ENCODE measurements at regions not wholly inside any gene's neighbourhood (a gene's known extent, or its start where the extent isn't known, plus 50 kb on each side); places are given as distances from the start of the nearest gene placed in this dataset.
"Not testable (repeated sequence)": the region's sequence is repeated elsewhere in the genome, so short reads cannot be mapped to it uniquely, and the experiment has no call there.

GRCh38 chr9:7338586-7339281 lies 460.8 kb downstream of the DMAC1 start:
- DNase-seq = no peak

DNA sequence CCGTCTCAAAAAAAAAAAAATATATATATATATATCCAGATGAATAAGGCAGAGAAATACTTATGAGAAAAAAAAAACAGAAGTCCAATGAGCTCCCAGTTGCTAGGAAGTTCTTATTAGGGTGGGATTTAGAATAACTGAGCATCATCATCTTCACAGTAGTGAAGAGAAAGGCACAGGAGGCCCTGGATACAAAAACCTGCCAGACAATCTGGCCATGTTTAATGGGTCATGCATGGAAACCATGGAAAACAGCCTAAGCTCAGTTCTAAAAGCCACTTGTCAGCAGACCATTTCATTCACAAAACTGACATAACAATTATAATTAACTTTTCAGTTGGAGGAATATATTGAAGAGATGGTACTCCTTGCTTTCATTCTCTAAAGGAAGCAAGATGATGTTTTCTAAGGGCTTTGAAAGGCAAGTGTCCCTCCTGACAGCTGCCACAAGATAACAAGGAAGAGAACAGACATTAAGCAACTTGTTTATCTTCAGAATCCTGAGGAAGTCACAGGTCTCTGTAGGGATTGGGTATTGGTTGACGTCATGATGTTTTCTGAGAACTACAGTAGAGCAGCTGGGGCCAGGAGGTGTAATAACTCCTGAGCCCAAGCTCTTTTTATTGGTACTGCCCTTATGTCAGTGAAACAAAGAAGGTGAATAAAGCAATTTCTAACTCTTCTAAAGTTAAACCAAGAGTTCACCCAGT lies 463.1 kb downstream of the DMAC1 start:
- no peak for DNase-seq

- no peak for DNase-seq
Observed at GRCh38 chr9:7333719-7334118, 465.9 kb downstream of the DMAC1 start.

- no peak for DNase-seq
Observed at GRCh38 chr9:7332780-7333179, 466.8 kb downstream of the DMAC1 start.

- no peak for DNase-seq
Observed at GRCh38 chr9:7328453-7328852, 471.1 kb downstream of the DMAC1 start.

DNA sequence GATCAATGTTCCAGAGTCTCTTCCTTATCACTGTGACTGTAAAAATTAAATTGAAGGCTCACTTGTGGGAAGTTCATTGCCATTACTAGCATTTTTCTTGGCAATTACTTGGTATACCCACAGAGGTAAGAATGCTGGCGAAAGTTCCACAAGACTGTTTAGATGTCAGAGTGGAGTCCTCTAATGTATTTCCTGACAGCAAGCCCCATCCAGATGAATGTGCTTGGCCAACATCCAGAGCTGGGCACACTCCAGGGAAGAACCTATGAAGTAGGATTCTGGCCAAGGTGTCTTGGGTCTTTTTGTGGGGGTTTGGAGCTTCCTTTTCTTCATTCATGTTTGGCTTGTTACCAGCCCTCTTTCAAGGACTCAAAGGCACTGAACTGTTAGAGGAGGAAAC lies 473.6 kb downstream of the DMAC1 start:
- DNase-seq = no peak

GRCh38 chr9:7324152-7324598 lies 475.4 kb downstream of the DMAC1 start:
- DNase-seq = no peak

- DNase-seq = no peak
Observed at GRCh38 chr9:7320841-7321240, 478.7 kb downstream of the DMAC1 start.

GRCh38 chr9:7320139-7320538 lies 479.4 kb downstream of the DMAC1 start:
- DNase-seq = no peak

DNA sequence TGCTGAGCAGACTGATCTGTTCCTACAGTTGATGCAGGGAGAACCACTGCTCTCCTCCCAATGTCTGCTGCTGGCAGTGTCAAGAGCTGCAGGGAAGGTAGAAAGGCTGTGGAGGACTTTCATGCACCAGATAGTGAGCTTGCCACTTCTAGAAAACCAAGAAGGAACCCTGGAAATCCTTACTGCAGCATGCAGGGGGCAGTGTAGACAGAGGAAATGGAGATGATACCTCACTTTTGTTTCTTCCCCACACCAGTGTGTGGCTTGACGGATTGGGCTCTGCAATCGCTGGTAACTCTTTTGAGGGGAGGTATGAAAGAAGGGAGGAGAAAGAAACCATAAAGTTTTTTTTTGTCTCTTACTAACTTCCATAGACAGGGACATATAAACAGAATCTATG lies 480.7 kb downstream of the DMAC1 start:
- DNase-seq = no peak

- DNase-seq = no peak
Observed at GRCh38 chr9:7316967-7317366, 482.6 kb downstream of the DMAC1 start.

DNA sequence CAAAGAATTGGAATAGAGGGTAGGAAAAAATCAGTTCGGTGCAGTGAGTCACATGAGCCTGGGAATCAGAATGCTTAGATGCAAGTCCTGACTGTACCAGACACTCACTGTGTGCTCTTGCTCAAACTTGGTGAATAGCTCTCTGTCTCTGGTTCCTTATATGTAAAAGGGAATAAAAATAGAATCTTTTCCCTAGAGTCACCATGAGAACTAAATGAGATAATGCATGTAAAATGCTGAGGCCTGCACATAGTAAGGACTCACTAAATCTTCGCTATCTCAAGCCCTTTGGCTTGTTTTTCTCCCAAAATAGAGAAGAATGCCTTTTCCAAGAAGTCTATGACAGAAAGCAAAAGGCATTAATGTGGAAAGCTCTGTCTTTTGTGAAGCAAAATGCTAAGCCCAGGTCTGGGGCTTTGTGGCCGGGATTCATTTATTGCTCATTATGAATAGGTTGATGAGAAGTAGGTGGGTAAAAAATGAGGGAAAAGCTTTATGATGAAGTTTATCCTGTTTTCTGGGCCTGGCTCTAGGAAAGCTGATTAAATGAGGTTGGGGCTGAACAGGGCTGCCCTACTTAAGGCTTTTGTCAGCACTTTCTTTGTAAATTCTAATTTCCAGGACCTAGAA lies 483.3 kb downstream of the DMAC1 start:
- DNase-seq = no peak

- DNase-seq = no peak
Observed at GRCh38 chr9:7315746-7316145, 483.8 kb downstream of the DMAC1 start.

DNA sequence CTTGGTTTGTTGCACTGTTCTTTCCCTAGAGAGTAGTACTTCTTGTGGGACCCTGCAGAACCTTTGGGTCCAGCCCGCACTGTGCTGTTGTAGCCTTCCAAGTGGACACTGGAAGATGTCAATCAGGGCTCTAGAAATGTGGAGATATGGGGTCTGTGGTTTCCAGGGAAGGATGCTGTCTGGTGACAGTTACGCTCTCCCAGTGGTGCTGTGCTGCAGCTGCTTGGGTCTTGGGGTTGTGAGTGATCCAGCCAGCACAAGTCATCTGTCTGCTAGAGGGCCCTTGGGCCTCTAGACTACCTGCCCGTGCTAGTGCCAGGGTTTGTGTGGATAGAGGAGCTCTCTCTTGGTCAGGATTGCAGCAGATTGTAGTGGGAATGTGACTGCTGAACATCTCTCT lies 484.5 kb downstream of the DMAC1 start:
- DNase-seq = no peak

- no peak for DNase-seq
Observed at GRCh38 chr9:7313389-7313788, 486.2 kb downstream of the DMAC1 start.

DNA sequence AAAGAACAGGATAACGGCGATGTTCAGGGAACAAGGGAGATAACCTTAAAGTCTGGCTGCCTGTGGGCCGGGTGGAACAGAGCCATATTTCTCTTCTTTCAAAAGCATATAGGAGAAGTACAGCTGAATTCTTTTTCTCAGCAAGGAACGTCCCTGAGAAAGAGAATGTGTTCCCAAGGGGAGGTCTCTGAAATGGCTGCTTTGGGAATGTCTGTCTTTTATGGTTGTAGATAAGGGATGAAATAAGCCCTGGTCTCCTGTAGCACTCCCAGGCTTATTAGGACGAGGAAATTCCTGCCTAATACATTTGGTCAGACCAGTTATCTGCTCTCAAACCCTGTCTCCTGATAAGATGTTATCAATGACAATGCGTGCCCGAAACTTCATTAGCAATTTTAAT lies 490.5 kb downstream of the DMAC1 start:
- not testable (repeated sequence) for DNase-seq

DNA sequence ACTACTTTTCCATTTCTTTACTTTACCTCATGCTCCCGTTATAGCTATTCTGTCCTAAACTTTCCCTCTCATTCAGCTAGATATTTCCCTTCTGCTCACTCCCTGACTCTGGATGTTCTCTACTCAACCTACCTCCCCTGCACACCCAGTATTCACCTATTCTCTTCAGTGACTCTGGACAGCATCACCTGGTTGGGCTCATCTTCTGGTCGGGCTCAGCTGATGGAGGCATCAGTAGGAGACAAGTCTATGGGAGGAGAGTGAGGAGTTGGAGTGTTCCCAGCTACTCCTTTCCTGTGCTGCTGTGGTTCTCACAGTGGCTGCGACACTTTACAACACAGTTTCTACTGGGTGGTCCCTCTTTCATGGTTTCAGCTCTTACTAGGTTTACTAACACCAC lies 493.9 kb downstream of the DMAC1 start:
- no peak for DNase-seq

DNA sequence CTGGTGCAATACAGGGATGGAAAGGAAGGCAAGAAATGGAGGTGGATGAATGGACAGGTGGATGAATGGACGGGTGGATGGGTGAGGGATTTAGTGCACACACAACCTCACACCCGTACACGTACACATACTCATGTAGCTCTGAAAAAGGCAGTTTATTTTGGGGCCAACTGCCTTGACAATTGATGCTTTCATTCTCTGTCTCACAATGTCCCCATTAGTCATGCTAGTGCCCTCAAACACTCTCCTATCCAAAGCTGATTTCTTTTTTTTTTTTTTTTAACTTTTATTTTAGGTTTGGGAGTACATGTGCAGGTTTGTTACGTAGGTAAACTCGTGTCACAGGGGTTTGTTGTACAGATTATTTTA lies 495.0 kb downstream of the DMAC1 start:
- DNase-seq = no peak

DNA sequence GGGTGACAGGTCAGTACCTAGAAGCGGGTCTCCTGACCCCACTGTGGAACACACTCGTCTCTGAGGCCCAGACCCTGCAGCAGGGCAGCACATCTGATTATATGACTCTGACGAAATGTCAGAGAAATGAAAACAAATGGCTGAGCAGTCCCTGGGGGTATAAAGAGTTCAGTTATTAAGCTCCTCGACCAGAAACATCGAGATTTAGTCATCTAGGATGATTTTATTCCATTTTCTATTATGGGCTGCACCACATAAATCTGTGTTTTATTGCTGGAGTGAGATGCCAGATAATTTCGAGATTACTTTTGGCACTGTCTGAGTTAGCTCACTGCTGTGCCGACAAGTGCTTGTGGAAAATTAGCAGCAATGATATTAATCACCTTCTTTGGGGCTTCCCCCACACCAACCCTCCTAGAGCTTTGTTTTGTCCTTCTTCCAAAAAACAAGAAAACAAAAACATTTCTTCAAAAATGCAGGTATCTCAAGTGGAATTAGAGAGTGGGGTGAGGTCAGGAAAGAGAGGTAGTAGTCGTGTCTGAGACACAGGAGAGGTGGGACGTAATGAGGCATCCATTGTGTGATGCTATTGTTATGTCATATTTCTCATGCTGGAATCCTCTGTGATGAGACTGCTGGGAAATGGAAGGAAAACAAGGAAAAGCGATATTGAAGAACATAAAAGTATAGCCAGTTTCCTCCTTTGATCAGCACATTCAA lies 495.5 kb downstream of the DMAC1 start:
- DNase-seq = no peak

DNA sequence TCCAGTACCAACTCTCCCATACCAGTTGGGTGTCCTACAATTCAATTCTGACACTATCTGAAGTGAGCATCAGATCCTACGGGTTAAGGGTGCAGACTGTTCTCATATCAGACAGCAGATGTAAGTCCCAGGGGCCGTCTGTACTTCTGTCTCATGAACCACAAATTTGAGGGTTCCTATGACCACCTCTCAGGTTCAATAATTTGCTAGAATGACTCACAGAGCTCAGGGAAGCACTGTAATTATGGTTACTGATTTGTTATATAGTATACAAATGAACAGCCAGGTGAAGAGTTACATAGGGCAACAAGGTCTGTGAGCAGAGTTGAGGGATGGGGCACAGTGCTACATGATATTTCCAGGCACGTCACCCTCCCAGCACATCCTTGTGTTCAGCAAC lies 499.1 kb downstream of the DMAC1 start:
- no peak for DNase-seq

GRCh38 chr9:7298123-7298522 lies 501.5 kb downstream of the DMAC1 start:
- no peak for DNase-seq

GRCh38 chr9:7297521-7297920 lies 502.1 kb downstream of the DMAC1 start:
- DNase-seq = no peak

GRCh38 chr9:7293091-7293490 lies 506.5 kb downstream of the DMAC1 start:
- no peak for DNase-seq

GRCh38 chr9:7289773-7290172 lies 509.8 kb downstream of the DMAC1 start:
- DNase-seq = no peak
